PC-9 (cell line): ENCODE measurements at regions not wholly inside any gene's neighbourhood (a gene's known extent, or its start where the extent isn't known, plus 50 kb on each side); places are given as distances from the start of the nearest gene placed in this dataset.
"Not testable (repeated sequence)": the region's sequence is repeated elsewhere in the genome, so short reads cannot be mapped to it uniquely, and the experiment has no call there.

ENCODE experiments used
- BruUV-seq: library from RNA; stranded (reverse); fragments of 400-500 nt; replicated peaks from 2 replicates; lab custom pipeline; 2021; lab: Mats Ljungman, UMichigan
- CTCF ChIA-PET: fragments of 300-600 bp; sonication (Branson Sonifier 250); formaldehyde crosslinking; loops from one replicate; lab custom pipeline; 2022; ENCODE audit warnings: antibody characterized with exemption; lab: Charles Lee
- POLR2A ChIA-PET: fragments of 300-600 bp; sonication (Branson Sonifier 250); formaldehyde crosslinking; loops from one replicate; lab custom pipeline; 2022; ENCODE audit warnings: antibody characterized with exemption; ENCODE audit not compliant: unreplicated experiment; lab: Charles Lee
- DNase-seq, 2 experiments: peaks; one replicate each; pipeline versions ENCODE4 v3.0.0 to v3.0.0-alpha.2; 2015 to 2022; ENCODE audit warnings: mixed read lengths in 1 of 2
- H2AFZ ChIP-seq: fragments of 200-600 bp; sonication (generic); 2 replicates; pipeline ENCODE4 v1.8.1; 2017; ENCODE audit warnings: antibody characterized with exemption
- H3F3A ChIP-seq: fragments of 200-600 bp; sonication (generic); 2 replicates; pipeline ENCODE4 v1.8.1; 2017; ENCODE audit warnings: antibody characterized with exemption, mild to moderate bottlenecking, low read depth; ENCODE audit not compliant: insufficient read depth
- H3K27ac ChIP-seq: fragments of 200-600 bp; sonication (generic); 2 replicates; pipeline ENCODE4 v1.6.1; 2016; ENCODE audit warnings: mixed run types
- H3K27me3 ChIP-seq: fragments of 200-600 bp; sonication (generic); 2 replicates; pipeline ENCODE4 v1.6.1; 2016; ENCODE audit warnings: low read depth, mixed run types; ENCODE audit not compliant: insufficient read depth
- H3K36me3 ChIP-seq: fragments of 200-600 bp; sonication (generic); 2 replicates; pipeline ENCODE4 v1.6.1; 2016; ENCODE audit warnings: low read depth, mixed run types
- H3K4me1 ChIP-seq: fragments of 200-600 bp; sonication (generic); replicated peaks from 2 replicates; pipeline ENCODE4 v1.6.1; 2016; ENCODE audit warnings: mixed run types; ENCODE audit not compliant: insufficient read depth
- H3K4me2 ChIP-seq: fragments of 200-600 bp; sonication (generic); 2 replicates; pipeline ENCODE4 v1.6.1; 2017; ENCODE audit warnings: mixed run types
- H3K4me3 ChIP-seq: fragments of 200-600 bp; sonication (generic); 2 replicates; pipeline ENCODE4 v1.6.1; 2016; ENCODE audit warnings: mixed run types
- H3K79me2 ChIP-seq: fragments of 200-600 bp; sonication (generic); 2 replicates; pipeline ENCODE4 v1.6.1; 2017; ENCODE audit warnings: low read depth, mixed run types
- H3K9me2 ChIP-seq: fragments of 200-600 bp; sonication (generic); 2 replicates; pipeline ENCODE4 v1.8.1; 2017; ENCODE audit warnings: mild to moderate bottlenecking; ENCODE audit not compliant: insufficient read depth
- H3K9me3 ChIP-seq: fragments of 200-600 bp; sonication (generic); 2 replicates; pipeline ENCODE4 v1.8.1; 2016; ENCODE audit warnings: low read depth; ENCODE audit not compliant: insufficient read depth
- H4K20me1 ChIP-seq: fragments of 200-600 bp; sonication (generic); 2 replicates; pipeline ENCODE4 v1.8.1; 2017; ENCODE audit not compliant: insufficient read depth
- CTCF ChIP-seq: fragments of 200-600 bp; sonication (generic); conservative IDR thresholded peaks from 2 replicates; pipeline ENCODE4 v1.6.1; 2017; ENCODE audit warnings: mixed run types, antibody characterized with exemption, mild to moderate bottlenecking, moderate library complexity
- EZH2 ChIP-seq: fragments of 200-600 bp; sonication (generic); IDR thresholded peaks from 2 replicates; pipeline ENCODE4 v1.8.0; 2017; ENCODE audit warnings: antibody characterized with exemption, low read depth
- intact Hi-C: fragments of 100-400 bp; cut with micrococcal nuclease; formaldehyde crosslinking; loops from one replicate; pipeline ENCODE4 v1.10.0; 2022; ENCODE audit not compliant: unreplicated experiment

- H3K4me1 ChIP-seq, POLR2A ChIA-PET, CTCF ChIA-PET, H4K20me1 ChIP-seq, BruUV-seq, H3K4me2 ChIP-seq, intact Hi-C loops, H3K9me2 ChIP-seq, DNase-seq, H3K9me3 ChIP-seq, H3K4me3 ChIP-seq, H3K27ac ChIP-seq, H3K27me3 ChIP-seq, H3K79me2 ChIP-seq, H2AFZ ChIP-seq, H3K36me3 ChIP-seq, H3F3A ChIP-seq: not testable (repeated sequence)
Measured at GRCh38 chrX:67213686-67214085, 330.1 kb upstream of the AR start.

GRCh38 chrX:67207912-67208311, 335.9 kb upstream of the AR start:
- Histone ChIP-seq H3K9me3 (no peaks in the 10 kb centered on the region), H3K4me1 (no peaks in the 10 kb centered on the region), H3K4me2 (no peak overlapping the region), H3K27ac (no peak overlapping the region), H3K4me3 (no peak overlapping the region), H3K36me3 (no peaks in the 10 kb centered on the region), H3F3A (no peaks in the 10 kb centered on the region), H3K27me3 (no peaks in the 10 kb centered on the region), H3K9me2 (no peaks in the 10 kb centered on the region), H3K79me2 (no peaks in the 10 kb centered on the region), H4K20me1 (no peaks in the 10 kb centered on the region), H2AFZ (no peak overlapping the region)
- TF ChIP-seq EZH2 (no peak), CTCF (no peak)
- no peak for DNase-seq
- intact Hi-C loops: no loop called here
- BruUV-seq: no TSS peak
- CTCF ChIA-PET: no interaction called here
- POLR2A ChIA-PET: no interaction called here

GRCh38 chrX:67159437-67159836, 384.4 kb upstream of the AR start:
- ChIA-PET CTCF (no interaction called here), POLR2A (no interaction called here)
- Histone ChIP-seq H3K79me2 (no peaks in the 10 kb centered on the region), H3F3A (no peaks in the 10 kb centered on the region), H2AFZ (no peak overlapping the region), H3K4me3 (no peak overlapping the region), H3K9me2 (no peaks in the 10 kb centered on the region), H3K27me3 (no peaks in the 10 kb centered on the region), H3K36me3 (no peaks in the 10 kb centered on the region), H3K4me2 (no peak overlapping the region), H3K9me3 (no peaks in the 10 kb centered on the region), H4K20me1 (no peaks in the 10 kb centered on the region), H3K4me1 (no peaks in the 10 kb centered on the region), H3K27ac (no peak overlapping the region)
- no peak for DNase-seq
- TF ChIP-seq CTCF (no peak), EZH2 (no peak)
- no TSS peak for BruUV-seq
- intact Hi-C loops: no loop called here

GRCh38 chrX:67114635-67115034, 429.2 kb upstream of the AR start:
- BruUV-seq: no TSS peak
- Histone ChIP-seq H4K20me1 (no peaks in the 10 kb centered on the region), H3F3A (no peaks in the 10 kb centered on the region), H3K9me3 (no peaks in the 10 kb centered on the region), H2AFZ (no peak overlapping the region), H3K27ac (no peak overlapping the region), H3K4me1 (no peaks in the 10 kb centered on the region), H3K36me3 (no peaks in the 10 kb centered on the region), H3K4me3 (no peak overlapping the region), H3K27me3 (no peaks in the 10 kb centered on the region), H3K4me2 (no peak overlapping the region), H3K9me2 (no peaks in the 10 kb centered on the region), H3K79me2 (no peaks in the 10 kb centered on the region)
- intact Hi-C loops: no loop called here
- TF ChIP-seq CTCF (no peak), EZH2 (no peak)
- ChIA-PET CTCF (no interaction called here), POLR2A (no interaction called here)
- DNase-seq: no peak
